ENCODE measurements at regions not wholly inside any gene's neighbourhood (a gene's known extent, or its start where the extent isn't known, plus 50 kb on each side); places are given as distances from the start of the nearest gene placed in this dataset.

GRCh38 chr13:21757763-21758162, 86.9 kb downstream of the FGF9 start:
- intact Hi-C loops (cut with DNase I; ENCODE audit: low total_unique reads), result no loop called here
- DNase-seq (ENCODE audit: low spot score in 2 of 2), result no peak
- Histone ChIP-seq H3K4me1 (no peaks in the 10 kb centered on the region), H3K4me3 (no peak overlapping the region), H3K36me3 (no peaks in the 10 kb centered on the region), H3K9me3 (no peaks in the 10 kb centered on the region), H3K27ac (no peak overlapping the region), H3K27me3 (no peaks in the 10 kb centered on the region)
- TF ChIP-seq POLR2A (IDR thresholded peaks at IDR 0.05) (no peak), CTCF (IDR thresholded peaks at IDR 0.05) (no peak), POLR2AphosphoS5 (IDR thresholded peaks at IDR 0.05) (no peak)

GRCh38 chr13:21758441-21758840, 87.6 kb downstream of the FGF9 start:
- Histone ChIP-seq H3K27me3 (no peaks in the 10 kb centered on the region), H3K9me3 (no peaks in the 10 kb centered on the region), H3K4me3 (no peak overlapping the region), H3K36me3 (no peaks in the 10 kb centered on the region), H3K27ac (no peak overlapping the region), H3K4me1 (no peaks in the 10 kb centered on the region)
- no peak for DNase-seq (ENCODE audit: low spot score in 2 of 2)
- TF ChIP-seq CTCF (IDR thresholded peaks at IDR 0.05) (no peak), POLR2AphosphoS5 (IDR thresholded peaks at IDR 0.05) (no peak), POLR2A (IDR thresholded peaks at IDR 0.05) (no peak)
- intact Hi-C loops (cut with DNase I; ENCODE audit: low total_unique reads), result no loop called here

- TF ChIP-seq CTCF (IDR thresholded peaks at IDR 0.05), result no peak
- TF ChIP-seq POLR2AphosphoS5 (IDR thresholded peaks at IDR 0.05), result no peak
- TF ChIP-seq POLR2A (IDR thresholded peaks at IDR 0.05), result no peak
- intact Hi-C loops (cut with DNase I; ENCODE audit: low total_unique reads), result no loop called here
- H3K4me3 ChIP-seq, result no peak overlapping the region
- no peak for DNase-seq (ENCODE audit: low spot score in 2 of 2)
- no peaks in the 10 kb centered on the region for H3K4me1 ChIP-seq
- H3K36me3 ChIP-seq, result no peaks in the 10 kb centered on the region
- no peaks in the 10 kb centered on the region for H3K27me3 ChIP-seq
- H3K9me3 ChIP-seq, result no peaks in the 10 kb centered on the region
- H3K27ac ChIP-seq, result no peak overlapping the region
These were observed 88.6 kb downstream of the FGF9 start for GRCh38 chr13:21759463-21759862.

GRCh38 chr13:21759911-21760310, 89.0 kb downstream of the FGF9 start:
- intact Hi-C loops (cut with DNase I; ENCODE audit: low total_unique reads), result no loop called here
- Histone ChIP-seq H3K4me3 (no peak overlapping the region), H3K4me1 (no peaks in the 10 kb centered on the region), H3K9me3 (no peaks in the 10 kb centered on the region), H3K27me3 (no peaks in the 10 kb centered on the region), H3K36me3 (no peaks in the 10 kb centered on the region), H3K27ac (no peak overlapping the region)
- no peak for DNase-seq (ENCODE audit: low spot score in 2 of 2)
- TF ChIP-seq CTCF (IDR thresholded peaks at IDR 0.05) (no peak), POLR2AphosphoS5 (IDR thresholded peaks at IDR 0.05) (no peak), POLR2A (IDR thresholded peaks at IDR 0.05) (no peak)

- Histone ChIP-seq H3K36me3 (no peaks in the 10 kb centered on the region), H3K27me3 (no peaks in the 10 kb centered on the region), H3K4me3 (no peak overlapping the region), H3K4me1 (no peaks in the 10 kb centered on the region), H3K9me3 (no peaks in the 10 kb centered on the region), H3K27ac (no peak overlapping the region)
- DNase-seq (ENCODE audit: low spot score in 2 of 2), result no peak
- TF ChIP-seq POLR2AphosphoS5 (IDR thresholded peaks at IDR 0.05), result no peak
- TF ChIP-seq CTCF (IDR thresholded peaks at IDR 0.05), result no peak
- TF ChIP-seq POLR2A (IDR thresholded peaks at IDR 0.05), result no peak
- intact Hi-C loops (cut with DNase I; ENCODE audit: low total_unique reads), result no loop called here
These were observed 90.9 kb downstream of the FGF9 start for GRCh38 chr13:21761770-21762169.
